ENCODE measurements at regions not wholly inside any gene's neighbourhood (a gene's known extent, or its start where the extent isn't known, plus 50 kb on each side); places are given as distances from the start of the nearest gene placed in this dataset.

GRCh38 chr4:170849969-170850368 lies 760.2 kb upstream of the AADAT start (continued):
- no peak for TF ChIP-seq RERE (CRISPR knock-in tag; IDR thresholded peaks at IDR 0.05; ENCODE audit: borderline replicate concordance)
- TF ChIP-seq, protein P1, sequence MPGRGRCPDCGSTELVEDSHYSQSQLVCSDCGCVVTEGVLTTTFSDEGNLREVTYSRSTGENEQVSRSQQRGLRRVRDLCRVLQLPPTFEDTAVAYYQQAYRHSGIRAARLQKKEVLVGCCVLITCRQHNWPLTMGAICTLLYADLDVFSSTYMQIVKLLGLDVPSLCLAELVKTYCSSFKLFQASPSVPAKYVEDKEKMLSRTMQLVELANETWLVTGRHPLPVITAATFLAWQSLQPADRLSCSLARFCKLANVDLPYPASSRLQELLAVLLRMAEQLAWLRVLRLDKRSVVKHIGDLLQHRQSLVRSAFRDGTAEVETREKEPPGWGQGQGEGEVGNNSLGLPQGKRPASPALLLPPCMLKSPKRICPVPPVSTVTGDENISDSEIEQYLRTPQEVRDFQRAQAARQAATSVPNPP (IDR thresholded peaks at IDR 0.05; ENCODE audit: borderline replicate concordance, insufficient read depth, insufficient read length), result no peak
- TF ChIP-seq ZNF431 (CRISPR knock-in tag; IDR thresholded peaks at IDR 0.05), result no peak
- TF ChIP-seq MTA1 (IDR thresholded peaks at IDR 0.05; ENCODE audit: borderline replicate concordance), result no peak
- TF ChIP-seq HDAC6 (IDR thresholded peaks at IDR 0.05; ENCODE audit: low read depth, low read length), result no peak
- TF ChIP-seq, protein P2, sequence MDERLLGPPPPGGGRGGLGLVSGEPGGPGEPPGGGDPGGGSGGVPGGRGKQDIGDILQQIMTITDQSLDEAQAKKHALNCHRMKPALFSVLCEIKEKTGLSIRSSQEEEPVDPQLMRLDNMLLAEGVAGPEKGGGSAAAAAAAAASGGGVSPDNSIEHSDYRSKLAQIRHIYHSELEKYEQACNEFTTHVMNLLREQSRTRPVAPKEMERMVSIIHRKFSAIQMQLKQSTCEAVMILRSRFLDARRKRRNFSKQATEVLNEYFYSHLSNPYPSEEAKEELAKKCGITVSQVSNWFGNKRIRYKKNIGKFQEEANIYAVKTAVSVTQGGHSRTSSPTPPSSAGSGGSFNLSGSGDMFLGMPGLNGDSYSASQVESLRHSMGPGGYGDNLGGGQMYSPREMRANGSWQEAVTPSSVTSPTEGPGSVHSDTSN (CRISPR knock-in tag; IDR thresholded peaks at IDR 0.05; ENCODE audit: low read depth), result no peak
- TF ChIP-seq, protein P2 (tag; conservative IDR thresholded peaks at IDR 0.05; ENCODE audit: low read depth), result no peak
- no peak for TF ChIP-seq GTF3C2 (IDR thresholded peaks at IDR 0.05; ENCODE audit: borderline replicate concordance, extremely low read depth, insufficient read length)

Data from K562 (cell line).